Caco-2 (cell line): ENCODE measurements at regions not wholly inside any gene's neighbourhood (a gene's known extent, or its start where the extent isn't known, plus 50 kb on each side); places are given as distances from the start of the nearest gene placed in this dataset.

Experiments
- BruUV-seq: library from RNA; stranded (reverse); fragments of 400-500 nt; replicated peaks from 2 replicates; lab custom pipeline; 2021; lab: Mats Ljungman, UMichigan
- CTCF ChIA-PET: fragments of 300-600 bp; sonication (Branson Sonifier 250); formaldehyde crosslinking; loops from one replicate; lab custom pipeline; 2022; ENCODE audit warnings: antibody characterized with exemption; lab: Charles Lee
- POLR2A ChIA-PET: fragments of 300-600 bp; sonication (Branson Sonifier 250); formaldehyde crosslinking; loops from one replicate; lab custom pipeline; 2022; ENCODE audit warnings: antibody characterized with exemption; lab: Charles Lee
- DNase-seq, 2 experiments: peaks; one replicate each; pipeline versions ENCODE4 v3.0.0 to v3.0.0-alpha.2; 2020 to 2022
- H3K27me3 ChIP-seq: replicated peaks from 2 replicates; pipeline ENCODE4 v1.6.0; 2011; ENCODE audit warnings: low read length; ENCODE audit not compliant: control insufficient read depth, insufficient read depth
- H3K36me3 ChIP-seq: 2 replicates; pipeline ENCODE4 v1.5.1; 2011; ENCODE audit warnings: low read length; ENCODE audit not compliant: control insufficient read depth, insufficient read depth
- H3K4me1 ChIP-seq: fragments of 250-450 bp; sonication (Bioruptor Pico); 2 replicates; pipeline ENCODE4 v1.5.1; 2020; ENCODE audit warnings: mild to moderate bottlenecking
- H3K4me3 ChIP-seq: 2 replicates; pipeline ENCODE4 v1.5.1; 2011; ENCODE audit warnings: low read depth, mild to moderate bottlenecking, control low read depth, low read length
- H3K9me3 ChIP-seq: fragments of 250-450 bp; sonication (Bioruptor Pico); 2 replicates; pipeline ENCODE4 v1.5.1; 2020; ENCODE audit warnings: mild to moderate bottlenecking, moderate library complexity
- H3K27ac Mint-ChIP-seq: one replicate; pipeline ENCODE4 v1.8.0; 2022; ENCODE audit warnings: mixed read lengths; ENCODE audit not compliant: unreplicated experiment
- H3K27me3 Mint-ChIP-seq: one replicate; pipeline ENCODE4 v1.8.0; 2022; ENCODE audit warnings: mixed read lengths; ENCODE audit not compliant: insufficient read depth, unreplicated experiment
- H3K36me3 Mint-ChIP-seq: one replicate; pipeline ENCODE4 v1.8.0; 2022; ENCODE audit warnings: mild to moderate bottlenecking, mixed read lengths; ENCODE audit not compliant: insufficient read depth, unreplicated experiment
- H3K4me1 Mint-ChIP-seq: one replicate; pipeline ENCODE4 v1.8.0; 2022; ENCODE audit warnings: low read depth, mixed read lengths; ENCODE audit not compliant: unreplicated experiment
- H3K4me3 Mint-ChIP-seq: one replicate; pipeline ENCODE4 v1.8.0; 2022; ENCODE audit warnings: mild to moderate bottlenecking, moderate library complexity, mixed read lengths; ENCODE audit not compliant: unreplicated experiment
- H3K9me3 Mint-ChIP-seq: one replicate; pipeline ENCODE4 v1.8.0; 2022; ENCODE audit warnings: mixed read lengths; ENCODE audit not compliant: unreplicated experiment
- CTCF ChIP-seq, 2 experiments: fragments of 200-600 bp in 1 of 2; IDR thresholded peaks; 1 replicate in 1 of 2; 2 replicates in 1 of 2; pipeline versions ENCODE4 v1.5.1 to v1.8.0; 2011 to 2022; ENCODE audit warnings: antibody characterized with exemption in 1 of 2, control low read depth in 1 of 2, inconsistent platforms in 1 of 2, low read depth in 1 of 2, low read length in 1 of 2, mild to moderate bottlenecking in 1 of 2, moderate library complexity in 1 of 2; ENCODE audit not compliant: insufficient read depth in 1 of 2, severe bottlenecking in 1 of 2, unreplicated experiment in 1 of 2
- intact Hi-C: fragments of 100-400 bp; cut with micrococcal nuclease; formaldehyde crosslinking; loops from one replicate; pipeline ENCODE4 v1.10.0; 2022; ENCODE audit not compliant: unreplicated experiment

GRCh38 chr3:16085410-16085809 lies 89.1 kb upstream of the GALNT15 start:
- Histone ChIP-seq H3K36me3 (no peaks in the 10 kb centered on the region), H3K4me3 (no peak overlapping the region), H3K9me3 (0 out of 2 replicates have a peak, but pooled peaks cover 14% of the 10 kb centered on the region), H3K27me3 (no peaks in the 10 kb centered on the region), H3K4me1 (no peaks in the 10 kb centered on the region)
- Mint-ChIP-seq H3K4me1 (no peaks in the 10 kb centered on the region), H3K9me3 (peaks cover 23% of the 10 kb centered on the region), H3K27me3 (no peaks in the 10 kb centered on the region), H3K4me3 (no peak overlapping the region), H3K27ac (no peak overlapping the region), H3K36me3 (no peaks in the 10 kb centered on the region)
- intact Hi-C loops, result no loop called here
- no peak for DNase-seq
- no TSS peak for BruUV-seq
- no peak for TF ChIP-seq CTCF (IDR thresholded peaks at IDR 0.05; ENCODE audit: insufficient read depth in 1 of 2, low read depth in 1 of 2, low read length in 1 of 2, severe bottlenecking in 1 of 2, unreplicated experiment in 1 of 2)
- POLR2A ChIA-PET, result no interaction called here
- CTCF ChIA-PET, result no interaction called here

GRCh38 chr3:16085884-16086608 lies 88.4 kb upstream of the GALNT15 start:
- no peaks in the 10 kb centered on the region for H3K27me3 ChIP-seq
- Mint-ChIP-seq H3K36me3 (no peaks in the 10 kb centered on the region), H3K4me1 (no peaks in the 10 kb centered on the region), H3K4me3 (no peak overlapping the region), H3K27ac (no peak overlapping the region), H3K27me3 (no peaks in the 10 kb centered on the region), H3K9me3 (peaks cover 16% of the 10 kb centered on the region)
- intact Hi-C loops, result no loop called here
- no TSS peak for BruUV-seq
- CTCF ChIA-PET, result no interaction called here
- H3K4me3 ChIP-seq, result no peak overlapping the region
- no peak for TF ChIP-seq CTCF (IDR thresholded peaks at IDR 0.05; ENCODE audit: insufficient read depth in 1 of 2, low read depth in 1 of 2, low read length in 1 of 2, severe bottlenecking in 1 of 2, unreplicated experiment in 1 of 2)
- 0 out of 2 replicates have a peak, but pooled peaks cover 13% of the 10 kb centered on the region for H3K9me3 ChIP-seq
- DNase-seq, result no peak
- POLR2A ChIA-PET, result no interaction called here
- H3K36me3 ChIP-seq, result no peaks in the 10 kb centered on the region
- H3K4me1 ChIP-seq, result no peaks in the 10 kb centered on the region

- Histone ChIP-seq H3K4me3 (no peak overlapping the region), H3K9me3 (0 out of 2 replicates have a peak, but pooled peaks cover 7% of the 10 kb centered on the region), H3K27me3 (no peaks in the 10 kb centered on the region), H3K4me1 (no peaks in the 10 kb centered on the region), H3K36me3 (no peaks in the 10 kb centered on the region)
- Mint-ChIP-seq H3K4me1 (no peaks in the 10 kb centered on the region), H3K4me3 (no peak overlapping the region), H3K27ac (no peak overlapping the region), H3K27me3 (no peaks in the 10 kb centered on the region), H3K36me3 (no peaks in the 10 kb centered on the region), H3K9me3 (peaks cover 15% of the 10 kb centered on the region)
- intact Hi-C loops, result no loop called here
- ChIA-PET CTCF (no interaction called here), POLR2A (no interaction called here)
- BruUV-seq, result no TSS peak
- TF ChIP-seq CTCF (IDR thresholded peaks at IDR 0.05; ENCODE audit: insufficient read depth in 1 of 2, low read depth in 1 of 2, low read length in 1 of 2, severe bottlenecking in 1 of 2, unreplicated experiment in 1 of 2), result no peak
- DNase-seq, result no peak
These were observed 87.8 kb upstream of the GALNT15 start for GRCh38 chr3:16086690-16087089.
